ENCODE measurements at regions not wholly inside any gene's neighbourhood (a gene's known extent, or its start where the extent isn't known, plus 50 kb on each side); places are given as distances from the start of the nearest gene placed in this dataset.
"Not testable (repeated sequence)": the region's sequence is repeated elsewhere in the genome, so short reads cannot be mapped to it uniquely, and the experiment has no call there.

DNA sequence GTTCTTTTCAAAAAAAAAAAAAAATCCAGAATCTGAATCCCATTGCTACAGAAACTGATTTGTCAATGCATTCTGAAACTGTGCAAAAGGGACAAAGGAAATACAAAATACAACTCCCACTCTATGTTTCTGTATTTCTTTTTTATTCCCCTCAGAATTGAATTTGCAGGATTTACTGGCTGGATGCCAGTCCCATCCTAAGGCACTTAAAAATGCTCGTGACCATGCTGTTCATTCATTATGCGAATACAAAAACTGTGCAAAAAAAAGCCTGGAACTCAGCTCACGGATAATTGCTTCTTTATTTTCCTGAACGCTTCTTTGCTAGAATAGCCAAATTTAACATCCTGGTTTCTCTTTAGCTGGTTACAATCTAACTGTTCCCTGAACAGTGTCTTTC lies 413.3 kb downstream of the PRIM2 start:
- TF ChIP-seq ZFY (CRISPR knock-in tag; IDR thresholded peaks at IDR 0.05); MTF2 (CRISPR knock-in tag; IDR thresholded peaks at IDR 0.05; ENCODE audit: borderline replicate concordance): not testable (repeated sequence)
- TF ChIP-seq, protein P1, sequence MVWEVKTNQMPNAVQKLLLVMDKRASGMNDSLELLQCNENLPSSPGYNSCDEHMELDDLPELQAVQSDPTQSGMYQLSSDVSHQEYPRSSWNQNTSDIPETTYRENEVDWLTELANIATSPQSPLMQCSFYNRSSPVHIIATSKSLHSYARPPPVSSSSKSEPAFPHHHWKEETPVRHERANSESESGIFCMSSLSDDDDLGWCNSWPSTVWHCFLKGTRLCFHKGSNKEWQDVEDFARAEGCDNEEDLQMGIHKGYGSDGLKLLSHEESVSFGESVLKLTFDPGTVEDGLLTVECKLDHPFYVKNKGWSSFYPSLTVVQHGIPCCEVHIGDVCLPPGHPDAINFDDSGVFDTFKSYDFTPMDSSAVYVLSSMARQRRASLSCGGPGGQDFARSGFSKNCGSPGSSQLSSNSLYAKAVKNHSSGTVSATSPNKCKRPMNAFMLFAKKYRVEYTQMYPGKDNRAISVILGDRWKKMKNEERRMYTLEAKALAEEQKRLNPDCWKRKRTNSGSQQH (CRISPR knock-in tag; IDR thresholded peaks at IDR 0.05; ENCODE audit: low read depth): not testable (repeated sequence)
- TF ChIP-seq, protein P2, sequence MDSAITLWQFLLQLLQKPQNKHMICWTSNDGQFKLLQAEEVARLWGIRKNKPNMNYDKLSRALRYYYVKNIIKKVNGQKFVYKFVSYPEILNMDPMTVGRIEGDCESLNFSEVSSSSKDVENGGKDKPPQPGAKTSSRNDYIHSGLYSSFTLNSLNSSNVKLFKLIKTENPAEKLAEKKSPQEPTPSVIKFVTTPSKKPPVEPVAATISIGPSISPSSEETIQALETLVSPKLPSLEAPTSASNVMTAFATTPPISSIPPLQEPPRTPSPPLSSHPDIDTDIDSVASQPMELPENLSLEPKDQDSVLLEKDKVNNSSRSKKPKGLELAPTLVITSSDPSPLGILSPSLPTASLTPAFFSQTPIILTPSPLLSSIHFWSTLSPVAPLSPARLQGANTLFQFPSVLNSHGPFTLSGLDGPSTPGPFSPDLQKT (CRISPR knock-in tag; IDR thresholded peaks at IDR 0.05; ENCODE audit: borderline replicate concordance): not testable (repeated sequence)
- TF ChIP-seq, protein P3, sequence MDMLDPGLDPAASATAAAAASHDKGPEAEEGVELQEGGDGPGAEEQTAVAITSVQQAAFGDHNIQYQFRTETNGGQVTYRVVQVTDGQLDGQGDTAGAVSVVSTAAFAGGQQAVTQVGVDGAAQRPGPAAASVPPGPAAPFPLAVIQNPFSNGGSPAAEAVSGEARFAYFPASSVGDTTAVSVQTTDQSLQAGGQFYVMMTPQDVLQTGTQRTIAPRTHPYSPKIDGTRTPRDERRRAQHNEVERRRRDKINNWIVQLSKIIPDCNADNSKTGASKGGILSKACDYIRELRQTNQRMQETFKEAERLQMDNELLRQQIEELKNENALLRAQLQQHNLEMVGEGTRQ (IDR thresholded peaks at IDR 0.05; ENCODE audit: low read depth, low read length): not testable (repeated sequence)
- TF ChIP-seq, protein P3 (CRISPR knock-in tag; IDR thresholded peaks at IDR 0.05; ENCODE audit: borderline replicate concordance): not testable (repeated sequence)

All from HepG2 (cell line).